ENCODE measurements at regions not wholly inside any gene's neighbourhood (a gene's known extent, or its start where the extent isn't known, plus 50 kb on each side); places are given as distances from the start of the nearest gene placed in this dataset.

DNA sequence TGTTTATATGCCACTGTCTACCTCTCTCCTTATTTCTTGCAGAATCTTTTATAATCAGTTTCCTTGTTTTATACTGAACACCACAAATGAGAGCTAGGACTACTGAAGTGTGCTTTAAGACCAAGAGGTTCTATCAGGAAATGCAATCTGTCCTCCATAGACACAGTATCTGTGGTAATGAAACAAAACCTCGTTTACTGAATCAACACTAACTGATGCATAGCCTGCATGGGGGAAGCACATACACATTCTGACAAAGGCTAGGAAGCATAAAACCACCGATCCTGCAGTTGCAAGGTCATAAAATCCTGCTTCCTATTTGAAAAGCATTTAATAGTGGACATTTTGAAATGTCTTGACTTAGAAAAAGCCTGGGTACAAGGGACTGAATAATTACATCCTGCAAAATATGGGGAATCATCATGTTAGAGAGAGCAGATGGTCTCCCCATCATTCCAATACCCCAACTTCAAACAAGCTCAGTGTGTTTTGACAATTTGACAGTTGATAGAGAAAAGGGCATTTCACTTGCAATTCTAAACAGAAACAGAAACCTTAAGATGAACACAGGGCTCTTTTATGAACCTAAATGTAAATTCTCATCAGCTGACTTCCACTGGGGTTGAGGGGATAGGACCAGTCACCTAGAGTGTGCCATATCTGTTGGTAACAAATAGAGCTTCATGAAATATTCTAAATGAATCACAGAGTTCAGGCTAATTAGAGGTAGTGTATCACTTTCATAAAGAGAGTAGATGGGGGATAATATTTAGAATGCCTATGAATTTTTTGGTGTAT lies 1845.6 kb upstream of the PIK3C3 start:
- no peak overlapping the region for H3K4me3 ChIP-seq
- H3K4me1 ChIP-seq, result no peaks in the 10 kb centered on the region
- no peaks in the 10 kb centered on the region for H3K36me3 ChIP-seq (replicated peaks)
- no peaks in the 10 kb centered on the region; the same call in 1 of the 2 replicates for H3K27me3 ChIP-seq (ENCODE audit: low read depth)
- DNase-seq (ENCODE audit: low spot score in 2 of 2), result no peak
- H3K9me3 ChIP-seq, result no peaks in the 10 kb centered on the region
- in situ Hi-C loops (cut with MboI; ENCODE audit: low sequenced_read_pairs), result no loop called here

DNA sequence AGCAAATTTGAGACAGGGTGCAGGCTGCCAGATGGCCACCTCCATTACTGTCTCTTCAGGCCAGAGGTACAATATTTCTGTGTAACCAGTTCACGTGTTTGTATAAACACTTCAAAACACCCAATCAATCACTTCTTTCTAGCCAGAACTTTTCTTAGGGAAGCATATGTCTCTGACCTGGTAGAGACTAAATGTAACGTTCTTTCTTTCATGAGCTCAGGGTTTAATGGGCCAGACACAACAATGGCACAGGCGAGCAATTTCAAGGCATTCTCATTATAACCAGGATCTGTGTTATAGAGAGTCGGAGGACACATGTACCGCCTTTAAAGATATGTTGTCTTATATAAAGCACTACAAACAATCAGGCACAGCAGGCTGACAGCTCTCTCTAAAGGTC lies 1846.4 kb upstream of the PIK3C3 start:
- Histone ChIP-seq H3K9me3 (no peaks in the 10 kb centered on the region), H3K36me3 (replicated peaks) (no peaks in the 10 kb centered on the region)
- no peak for DNase-seq (ENCODE audit: low spot score in 2 of 2)

DNA sequence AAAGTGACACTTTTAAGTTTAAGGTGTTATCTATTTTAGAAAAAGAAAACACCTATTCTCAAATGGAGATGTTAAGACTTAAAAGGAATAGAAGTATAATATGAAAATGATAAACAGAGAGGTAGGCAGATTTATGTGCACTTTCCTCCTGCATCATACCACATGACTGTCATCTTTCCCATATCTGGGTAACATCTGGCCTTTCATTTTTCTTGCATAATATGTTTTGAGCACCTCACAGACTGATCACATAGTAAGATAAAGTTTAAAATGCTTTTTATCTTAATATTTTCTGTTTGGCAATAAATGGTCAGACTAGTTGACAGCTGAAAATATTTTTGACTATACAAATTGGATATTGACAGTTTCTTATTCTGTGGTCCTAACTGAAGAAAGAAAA lies 1852.1 kb upstream of the PIK3C3 start:
- in situ Hi-C loops (cut with MboI; ENCODE audit: low sequenced_read_pairs), result no loop called here
- Histone ChIP-seq H3K4me3 (no peak overlapping the region), H3K4me1 (no peaks in the 10 kb centered on the region), H3K27me3 (ENCODE audit: low read depth) (no peaks in the 10 kb centered on the region; the same call in 1 of the 2 replicates), H3K9me3 (no peaks in the 10 kb centered on the region), H3K36me3 (replicated peaks) (no peaks in the 10 kb centered on the region)
- DNase-seq (ENCODE audit: low spot score in 2 of 2), result no peak

More for the DNA sequence above, 1846.4 kb upstream of the PIK3C3 start:
- Histone ChIP-seq H3K27me3 (ENCODE audit: low read depth) (no peaks in the 10 kb centered on the region; the same call in 1 of the 2 replicates), H3K4me3 (no peak overlapping the region), H3K4me1 (no peaks in the 10 kb centered on the region)
- in situ Hi-C loops (cut with MboI; ENCODE audit: low sequenced_read_pairs), result no loop called here

DNA sequence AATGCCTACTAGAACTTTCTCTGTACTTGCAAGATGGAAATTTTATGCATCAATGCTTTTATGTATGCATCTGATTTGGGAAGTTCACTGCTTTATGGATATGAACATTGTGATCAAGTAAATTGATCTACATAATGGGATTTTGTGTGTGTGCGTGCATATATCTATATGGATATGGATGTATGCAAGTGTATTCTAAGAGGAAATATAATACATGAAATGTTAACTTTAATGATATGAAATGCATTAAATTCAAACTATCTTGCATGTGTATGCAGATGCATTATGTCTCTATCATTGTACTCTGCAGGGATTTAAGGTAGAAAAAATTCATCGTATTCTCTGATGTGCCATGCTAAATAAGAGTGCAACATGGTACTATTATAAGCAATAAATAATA lies 1855.4 kb upstream of the PIK3C3 start:
- Histone ChIP-seq H3K9me3 (no peaks in the 10 kb centered on the region), H3K27me3 (ENCODE audit: low read depth) (no peaks in the 10 kb centered on the region; the same call in 1 of the 2 replicates), H3K4me3 (no peak overlapping the region), H3K4me1 (no peaks in the 10 kb centered on the region), H3K36me3 (replicated peaks) (no peaks in the 10 kb centered on the region)
- DNase-seq (ENCODE audit: low spot score in 2 of 2), result no peak
- in situ Hi-C loops (cut with MboI; ENCODE audit: low sequenced_read_pairs), result no loop called here

DNA sequence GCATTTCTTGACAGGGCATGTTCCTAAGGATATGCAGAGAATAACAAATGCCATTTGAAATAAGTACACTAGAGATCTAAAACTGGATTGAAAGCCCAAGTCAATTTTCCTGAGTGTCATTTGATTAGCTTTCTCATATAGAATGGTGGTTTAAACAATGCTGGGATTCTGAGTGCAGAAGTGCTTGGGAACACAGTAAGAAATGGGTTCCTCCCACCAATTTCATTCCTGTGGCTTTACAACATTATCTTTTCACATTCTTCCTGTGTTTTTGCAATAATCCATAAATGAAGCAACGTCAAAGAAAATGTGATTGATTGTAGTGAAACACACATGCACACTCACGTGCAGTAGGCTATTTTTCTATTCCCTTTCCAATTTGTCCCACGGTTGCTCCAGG lies 1858.4 kb upstream of the PIK3C3 start:
- H3K9me3 ChIP-seq, result no peaks in the 10 kb centered on the region
- in situ Hi-C loops (cut with MboI; ENCODE audit: low sequenced_read_pairs), result no loop called here
- H3K4me1 ChIP-seq, result peaks cover 6% of the 10 kb centered on the region
- H3K27me3 ChIP-seq (ENCODE audit: low read depth), result no peaks in the 10 kb centered on the region
- DNase-seq (ENCODE audit: low spot score in 2 of 2), result no peak
- no peak overlapping the region for H3K4me3 ChIP-seq
- H3K36me3 ChIP-seq (replicated peaks), result no peaks in the 10 kb centered on the region

DNA sequence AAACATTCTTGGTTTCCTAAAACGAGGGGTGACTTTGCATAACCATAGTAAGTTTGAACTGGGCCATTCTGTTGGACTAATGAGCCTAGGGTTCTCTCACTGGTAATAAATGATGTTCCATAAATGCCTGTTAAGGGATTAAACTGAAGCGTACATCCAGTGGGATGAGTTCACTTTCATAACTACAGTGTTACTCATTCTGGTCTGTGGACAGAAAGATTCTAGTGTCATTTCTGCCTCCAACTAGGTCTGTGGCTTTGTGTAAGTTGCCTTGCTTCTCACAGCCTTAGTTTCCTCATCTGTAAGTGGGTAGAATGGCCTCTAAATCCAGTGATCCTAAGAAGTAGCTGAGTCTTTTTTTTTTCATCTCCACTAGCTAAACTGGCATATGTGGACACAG lies 1860.6 kb upstream of the PIK3C3 start:
- H3K4me3 ChIP-seq, result no peak overlapping the region
- H3K27me3 ChIP-seq (ENCODE audit: low read depth), result no peaks in the 10 kb centered on the region
- peaks cover 6% of the 10 kb centered on the region for H3K4me1 ChIP-seq
- in situ Hi-C loops (cut with MboI; ENCODE audit: low sequenced_read_pairs), result no loop called here
- H3K9me3 ChIP-seq, result no peaks in the 10 kb centered on the region
- DNase-seq (ENCODE audit: low spot score in 2 of 2), result peak in 1 of 2 experiments; percentile 20
- H3K36me3 ChIP-seq (replicated peaks), result no peaks in the 10 kb centered on the region

DNA sequence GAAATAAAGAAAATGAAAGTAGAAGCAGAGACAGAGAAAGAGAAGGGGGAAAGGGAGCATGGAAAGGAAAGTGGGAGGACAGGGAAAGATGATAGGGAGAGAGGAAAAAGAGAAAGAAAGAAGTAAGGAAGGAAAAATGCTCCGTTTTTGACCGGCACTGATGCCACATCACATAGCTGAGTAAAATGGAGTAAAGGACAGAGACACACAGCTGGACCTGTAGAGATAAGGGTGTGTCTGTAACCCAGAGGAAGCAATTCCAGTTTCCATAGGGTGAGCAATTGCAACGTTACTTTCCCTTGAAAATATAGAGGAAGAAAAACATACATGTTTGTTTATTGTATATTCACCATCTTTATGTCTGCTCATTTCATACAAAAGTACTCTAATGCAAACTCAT lies 1866.9 kb upstream of the PIK3C3 start:
- Histone ChIP-seq H3K9me3 (no peaks in the 10 kb centered on the region), H3K27me3 (ENCODE audit: low read depth) (no peaks in the 10 kb centered on the region), H3K36me3 (replicated peaks) (no peaks in the 10 kb centered on the region), H3K4me3 (no peak overlapping the region), H3K4me1 (no peaks in the 10 kb centered on the region)
- in situ Hi-C loops (cut with MboI; ENCODE audit: low sequenced_read_pairs), result no loop called here
- DNase-seq (ENCODE audit: low spot score in 2 of 2), result no peak

DNA sequence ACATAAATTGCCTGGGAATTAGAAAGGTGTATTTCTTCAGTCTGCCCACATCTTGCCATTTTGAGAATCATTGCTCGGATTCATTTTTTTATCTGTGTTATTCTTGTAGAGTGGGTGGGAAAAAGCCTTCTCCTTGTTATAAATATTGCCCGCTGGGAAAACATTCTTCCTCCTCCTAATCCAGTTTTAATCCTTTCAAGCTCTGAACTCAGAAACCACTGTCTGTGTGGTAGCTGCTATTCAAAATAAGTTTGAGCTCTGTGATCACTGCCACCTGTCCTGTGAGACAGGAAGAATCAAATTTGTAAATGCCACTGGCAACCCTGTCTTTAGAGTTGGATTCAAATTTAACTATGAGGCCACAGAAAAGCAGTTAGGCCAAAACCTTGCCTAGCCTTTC lies 1875.2 kb upstream of the PIK3C3 start:
- no peak overlapping the region for H3K4me3 ChIP-seq
- in situ Hi-C loops (cut with MboI; ENCODE audit: low sequenced_read_pairs), result no loop called here
- H3K27me3 ChIP-seq (ENCODE audit: low read depth), result no peaks in the 10 kb centered on the region
- DNase-seq (ENCODE audit: low spot score in 2 of 2), result peak; percentile 23 to 81
- no peaks in the 10 kb centered on the region for H3K9me3 ChIP-seq
- H3K4me1 ChIP-seq, result peaks cover 16% of the 10 kb centered on the region
- H3K36me3 ChIP-seq (replicated peaks), result no peaks in the 10 kb centered on the region

DNA sequence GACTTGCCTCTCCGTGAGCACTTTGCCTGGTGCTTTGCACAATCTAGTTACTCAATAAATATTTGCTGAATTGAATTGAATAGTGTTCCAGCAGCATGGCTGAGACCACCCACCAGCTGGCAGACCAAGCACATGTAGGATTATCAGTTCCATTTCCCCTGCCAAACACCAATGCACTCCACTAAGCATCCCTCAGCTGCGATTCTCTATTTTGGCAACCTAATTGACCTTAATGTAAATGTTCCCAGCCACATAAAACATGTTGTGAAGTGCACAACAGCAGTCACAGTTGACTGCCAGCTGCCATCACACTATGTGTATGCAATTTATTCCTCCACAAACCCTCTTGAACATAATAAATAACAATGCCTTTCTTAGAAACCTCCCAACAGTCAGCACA lies 1879.4 kb upstream of the PIK3C3 start:
- Histone ChIP-seq H3K4me3 (no peak overlapping the region), H3K27me3 (ENCODE audit: low read depth) (no peaks in the 10 kb centered on the region), H3K9me3 (no peaks in the 10 kb centered on the region), H3K36me3 (replicated peaks) (no peaks in the 10 kb centered on the region), H3K4me1 (peaks cover 13% of the 10 kb centered on the region)
- in situ Hi-C loops (cut with MboI; ENCODE audit: low sequenced_read_pairs), result no loop called here
- DNase-seq (ENCODE audit: low spot score in 2 of 2), result no peak

DNA sequence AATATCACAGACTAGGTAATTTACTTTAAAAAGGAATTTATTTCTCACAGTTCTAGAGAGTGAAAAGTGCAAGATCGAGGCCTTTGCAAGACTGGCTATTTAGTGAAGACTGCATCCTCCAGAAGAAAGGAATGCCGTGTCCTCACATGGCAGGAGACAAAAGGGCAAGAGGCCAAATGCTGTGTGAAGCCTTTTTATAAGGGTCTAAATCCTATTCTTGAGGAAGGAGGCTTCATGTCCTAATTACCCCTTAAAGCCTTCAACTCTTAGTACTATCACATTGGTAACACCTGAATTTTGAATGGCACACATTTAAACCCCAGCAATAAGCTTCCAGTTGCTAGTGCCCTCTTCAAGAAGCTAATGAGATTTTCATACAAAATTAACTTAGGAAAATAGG lies 1882.3 kb upstream of the PIK3C3 start:
- H3K36me3 ChIP-seq (replicated peaks), result no peaks in the 10 kb centered on the region
- no peak overlapping the region for H3K4me3 ChIP-seq
- H3K27me3 ChIP-seq (ENCODE audit: low read depth), result no peaks in the 10 kb centered on the region
- H3K4me1 ChIP-seq, result peaks cover 4% of the 10 kb centered on the region; the same call in 1 of the 2 replicates
- no peak for DNase-seq (ENCODE audit: low spot score in 2 of 2)
- no peaks in the 10 kb centered on the region for H3K9me3 ChIP-seq
- in situ Hi-C loops (cut with MboI; ENCODE audit: low sequenced_read_pairs), result no loop called here

DNA sequence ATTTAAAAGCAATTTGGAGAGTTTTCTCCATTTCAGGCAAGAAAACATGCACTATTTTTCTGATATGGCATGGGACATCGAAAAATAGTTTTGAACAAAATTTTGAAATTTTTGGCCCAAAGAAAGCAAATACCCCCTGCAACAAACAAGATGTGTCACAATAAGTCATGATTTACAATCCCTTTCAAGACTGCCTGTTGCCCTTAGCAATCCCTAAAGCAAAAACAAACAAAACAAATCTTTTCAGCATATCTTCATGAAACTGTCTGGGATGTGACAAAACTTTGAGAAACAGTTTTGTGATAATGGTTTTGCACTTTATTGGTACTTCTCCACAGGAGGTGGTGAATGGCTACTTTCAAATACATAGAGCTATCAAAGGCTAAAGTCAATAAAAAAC lies 1888.7 kb upstream of the PIK3C3 start:
- H3K27me3 ChIP-seq (ENCODE audit: low read depth), result no peaks in the 10 kb centered on the region
- peaks cover 10% of the 10 kb centered on the region for H3K4me1 ChIP-seq
- no peak overlapping the region for H3K4me3 ChIP-seq
- DNase-seq (ENCODE audit: low spot score in 2 of 2), result peak in 1 of 2 experiments; percentile 17
- H3K36me3 ChIP-seq (replicated peaks), result no peaks in the 10 kb centered on the region
- no peaks in the 10 kb centered on the region for H3K9me3 ChIP-seq
- in situ Hi-C loops (cut with MboI; ENCODE audit: low sequenced_read_pairs), result no loop called here

DNA sequence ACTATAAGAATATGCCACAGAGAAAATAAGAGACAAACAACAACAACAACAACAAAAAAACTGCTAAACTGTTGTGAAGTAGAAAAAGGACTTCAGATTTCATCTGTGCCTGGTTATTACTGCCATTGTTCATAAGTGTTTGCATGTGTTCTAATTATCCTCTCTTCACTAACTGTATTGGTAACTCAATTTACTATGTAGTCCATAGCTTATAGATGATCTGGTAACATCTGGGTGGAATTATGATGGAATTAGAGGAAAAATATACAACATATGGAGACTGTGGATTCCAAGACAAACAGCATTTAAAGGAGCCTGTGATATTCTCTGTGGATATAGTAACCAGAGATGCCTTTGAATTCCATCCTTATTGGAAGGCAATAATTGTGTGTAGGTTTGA lies 1891.5 kb upstream of the PIK3C3 start:
- no peak for DNase-seq (ENCODE audit: low spot score in 2 of 2)
- H3K4me1 ChIP-seq, result peaks cover 6% of the 10 kb centered on the region
- no peaks in the 10 kb centered on the region for H3K9me3 ChIP-seq
- no peak overlapping the region for H3K4me3 ChIP-seq
- no peaks in the 10 kb centered on the region for H3K36me3 ChIP-seq (replicated peaks)
- in situ Hi-C loops (cut with MboI; ENCODE audit: low sequenced_read_pairs), result no loop called here
- H3K27me3 ChIP-seq (ENCODE audit: low read depth), result no peaks in the 10 kb centered on the region

DNA sequence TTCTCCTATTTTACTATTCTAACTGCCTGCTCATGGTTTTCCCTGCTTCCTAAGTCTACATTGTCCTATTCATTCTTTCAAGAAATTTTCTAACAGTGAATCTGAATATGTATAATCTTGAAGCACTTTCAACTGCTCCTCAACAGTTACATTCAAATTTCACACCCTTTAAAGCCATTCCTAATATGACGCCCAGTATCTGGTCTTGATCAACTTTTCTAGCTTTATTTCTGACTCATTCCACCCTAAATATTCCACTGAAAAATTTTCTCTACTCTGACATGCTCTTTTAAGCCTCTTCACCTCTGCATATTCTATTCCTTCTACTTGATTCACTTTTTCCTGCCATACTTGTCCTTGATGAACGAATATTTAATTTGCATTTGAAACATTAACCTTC lies 1893.9 kb upstream of the PIK3C3 start:
- Histone ChIP-seq H3K27me3 (ENCODE audit: low read depth) (no peaks in the 10 kb centered on the region), H3K4me1 (no peaks in the 10 kb centered on the region), H3K4me3 (no peak overlapping the region), H3K36me3 (replicated peaks) (no peaks in the 10 kb centered on the region), H3K9me3 (no peaks in the 10 kb centered on the region)
- no peak for DNase-seq (ENCODE audit: low spot score in 2 of 2)
- in situ Hi-C loops (cut with MboI; ENCODE audit: low sequenced_read_pairs), result no loop called here

DNA sequence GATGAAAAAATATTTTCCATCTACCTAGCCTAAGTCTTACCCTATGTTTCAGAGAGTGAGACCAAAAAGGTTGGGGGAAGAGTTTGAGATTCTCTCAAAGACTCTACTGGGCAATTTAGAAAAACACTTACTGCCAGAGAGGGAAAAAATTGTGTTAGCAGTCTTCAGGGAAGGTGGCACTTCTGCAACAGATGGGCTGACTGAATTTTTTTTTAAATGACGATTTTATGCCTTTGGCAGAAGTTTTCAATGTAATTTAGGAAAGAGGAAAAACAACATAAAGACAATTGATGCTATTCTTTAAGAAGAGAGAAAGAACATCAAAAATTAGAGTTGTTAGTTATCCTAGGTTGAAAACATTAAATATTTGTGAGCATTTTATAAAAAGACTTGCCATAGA lies 1894.5 kb upstream of the PIK3C3 start:
- in situ Hi-C loops (cut with MboI; ENCODE audit: low sequenced_read_pairs), result no loop called here
- H3K36me3 ChIP-seq (replicated peaks), result no peaks in the 10 kb centered on the region
- no peak for DNase-seq (ENCODE audit: low spot score in 2 of 2)
- no peaks in the 10 kb centered on the region for H3K9me3 ChIP-seq
- no peaks in the 10 kb centered on the region for H3K27me3 ChIP-seq (ENCODE audit: low read depth)
- no peaks in the 10 kb centered on the region for H3K4me1 ChIP-seq
- no peak overlapping the region for H3K4me3 ChIP-seq
